ENCODE measurements at regions not wholly inside any gene's neighbourhood (a gene's known extent, or its start where the extent isn't known, plus 50 kb on each side); places are given as distances from the start of the nearest gene placed in this dataset.

- H3K4me3 ChIP-seq, result no peak overlapping the region
- intact Hi-C loops (cut with DNase I), result no loop called here
- ATAC-seq (no peak), DNase-seq (no peak)
- no peaks in the 10 kb centered on the region for H3K36me3 ChIP-seq
- H3K4me1 ChIP-seq, result peaks cover 23% of the 10 kb centered on the region
- no peaks in the 10 kb centered on the region for H3K9me3 ChIP-seq
- H3K27ac ChIP-seq, result no peak overlapping the region
- no peaks in the 10 kb centered on the region for H3K27me3 ChIP-seq
- TF ChIP-seq CTCF (IDR thresholded peaks at IDR 0.05), result no peak
Measured at GRCh38 chr1:59075021-59075420, 221.9 kb upstream of the FGGY start.

GRCh38 chr1:59076612-59077011 lies 220.3 kb upstream of the FGGY start:
- TF ChIP-seq CTCF (IDR thresholded peaks at IDR 0.05), result peak; percentile 31
- Histone ChIP-seq H3K4me1 (peaks cover 14% of the 10 kb centered on the region), H3K9me3 (no peaks in the 10 kb centered on the region), H3K27me3 (no peaks in the 10 kb centered on the region), H3K27ac (no peak overlapping the region), H3K36me3 (no peaks in the 10 kb centered on the region), H3K4me3 (no peak overlapping the region)
- intact Hi-C loops (cut with DNase I), result no loop called here
- ATAC-seq (peak; percentile 23), DNase-seq (no peak)

GRCh38 chr1:59077466-59078069 lies 219.3 kb upstream of the FGGY start:
- intact Hi-C loops (cut with DNase I), result no loop called here
- no peak for DNase-seq
- no peaks in the 10 kb centered on the region for H3K36me3 ChIP-seq
- no peaks in the 10 kb centered on the region for H3K27me3 ChIP-seq
- H3K27ac ChIP-seq, result no peak overlapping the region
- no peaks in the 10 kb centered on the region for H3K9me3 ChIP-seq
- no peak overlapping the region for H3K4me3 ChIP-seq
- H3K4me1 ChIP-seq, result peaks cover 6% of the 10 kb centered on the region
- no peak for TF ChIP-seq CTCF (IDR thresholded peaks at IDR 0.05)
- no peak for ATAC-seq

GRCh38 chr1:59078070-59078800 lies 218.7 kb upstream of the FGGY start:
- TF ChIP-seq CTCF (IDR thresholded peaks at IDR 0.05), result no peak
- ATAC-seq (peak; percentile 53), DNase-seq (no peak)
- Histone ChIP-seq H3K9me3 (no peaks in the 10 kb centered on the region), H3K27me3 (no peaks in the 10 kb centered on the region), H3K36me3 (no peaks in the 10 kb centered on the region), H3K4me1 (peaks cover 4% of the 10 kb centered on the region), H3K4me3 (no peak overlapping the region), H3K27ac (no peak overlapping the region)
- intact Hi-C loops (cut with DNase I), result no loop called here

- intact Hi-C loops (cut with DNase I), result no loop called here
- no peak for DNase-seq
- peaks cover 4% of the 10 kb centered on the region for H3K4me1 ChIP-seq
- no peak overlapping the region for H3K27ac ChIP-seq
- no peak overlapping the region for H3K4me3 ChIP-seq
- no peaks in the 10 kb centered on the region for H3K9me3 ChIP-seq
- no peaks in the 10 kb centered on the region for H3K36me3 ChIP-seq
- no peak for ATAC-seq
- TF ChIP-seq CTCF (IDR thresholded peaks at IDR 0.05), result no peak
- H3K27me3 ChIP-seq, result no peaks in the 10 kb centered on the region
Measured at GRCh38 chr1:59078866-59079265, 218.0 kb upstream of the FGGY start.
